NCI-H1048 (cell line): ENCODE measurements at regions not wholly inside any gene's neighbourhood (a gene's known extent, or its start where the extent isn't known, plus 50 kb on each side); places are given as distances from the start of the nearest gene placed in this dataset.

Experiments used
- DNase-seq: peaks from one replicate; lab custom pipeline; 2025; lab: John Stamatoyannopoulos, UW

- DNase-seq: no peak
Observed at GRCh38 chr7:51368334-51368733, 51.7 kb upstream of the COBL start.

DNA sequence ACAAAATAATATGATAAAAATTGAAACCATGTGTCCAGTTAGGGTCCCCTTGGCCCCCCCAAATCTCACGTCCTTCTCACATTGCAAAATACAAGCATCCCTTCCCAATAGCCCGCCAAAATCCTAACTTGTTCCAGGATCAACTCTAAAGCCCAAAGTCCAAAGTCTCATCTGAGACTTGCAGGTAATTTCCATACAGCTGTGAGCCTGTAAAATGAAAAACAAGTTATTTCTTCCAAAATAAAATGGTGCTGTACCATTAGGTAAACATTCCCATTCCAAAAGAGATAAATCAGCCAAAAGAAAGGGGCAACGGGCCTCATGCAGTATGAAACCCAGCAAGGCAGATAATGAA, 51.0 kb upstream of the COBL start:
- no peak for DNase-seq

DNA sequence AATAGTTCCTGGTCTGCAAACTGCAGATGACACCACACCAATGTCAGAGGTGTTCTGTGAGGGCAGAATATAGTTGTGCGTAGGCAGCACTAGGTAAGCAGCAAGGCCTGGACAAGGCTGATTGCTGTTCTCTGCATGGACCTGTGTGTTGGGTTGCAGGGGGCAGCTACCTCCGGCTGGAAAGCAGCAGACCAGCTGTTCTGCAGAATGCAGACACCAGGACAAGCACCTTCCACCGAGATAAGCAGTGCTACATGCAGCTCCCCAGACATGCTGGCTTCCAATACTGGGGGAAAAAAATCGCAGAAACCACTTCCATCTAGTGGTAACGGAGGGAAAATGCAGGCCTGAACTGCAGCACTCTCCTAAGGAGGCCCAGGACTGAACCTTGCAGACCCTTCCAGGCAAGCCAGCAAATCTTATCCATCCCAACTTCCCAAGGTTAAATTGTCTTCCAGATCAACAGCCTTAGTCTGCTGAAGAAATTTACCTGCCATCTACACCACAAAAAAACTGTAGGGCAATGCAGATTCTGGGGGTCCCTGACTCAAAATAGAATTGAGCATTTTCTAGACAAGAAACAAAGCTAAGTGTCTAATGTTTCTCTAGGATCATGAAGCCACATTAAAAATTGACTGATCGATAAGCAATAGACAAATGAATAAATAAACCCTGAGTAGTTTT, 50.5 kb upstream of the COBL start:
- peak; percentile 12 for DNase-seq
